Glomerular visceral epithelial cell (primary cell): ENCODE measurements at regions not wholly inside any gene's neighbourhood (a gene's known extent, or its start where the extent isn't known, plus 50 kb on each side); places are given as distances from the start of the nearest gene placed in this dataset.
"Not testable (repeated sequence)": the region's sequence is repeated elsewhere in the genome, so short reads cannot be mapped to it uniquely, and the experiment has no call there.

Source experiments
- DNase-seq: peaks from one replicate; pipeline ENCODE4 v3.0.0-alpha.2; 2016; ENCODE audit errors: extremely low spot score

DNA sequence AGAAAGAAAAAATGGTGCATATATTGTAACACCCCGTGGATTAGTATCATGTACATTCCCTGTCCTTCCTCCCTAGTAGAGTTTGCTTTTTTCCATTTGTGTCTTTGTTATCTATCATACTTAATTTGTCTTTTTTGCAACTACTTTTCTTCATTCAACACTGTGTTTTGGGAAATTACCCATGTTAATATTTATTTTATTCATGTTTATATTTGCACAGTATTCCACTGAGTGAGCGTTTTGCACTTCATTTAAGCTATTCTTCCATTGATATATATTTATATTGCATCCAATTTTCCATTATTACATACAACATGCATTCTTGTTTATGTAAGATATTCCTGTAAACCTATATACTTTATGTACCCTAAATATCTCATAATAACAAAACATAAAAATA lies 57.6 kb upstream of the FAM171A1 start:
- no peak for DNase-seq

DNA sequence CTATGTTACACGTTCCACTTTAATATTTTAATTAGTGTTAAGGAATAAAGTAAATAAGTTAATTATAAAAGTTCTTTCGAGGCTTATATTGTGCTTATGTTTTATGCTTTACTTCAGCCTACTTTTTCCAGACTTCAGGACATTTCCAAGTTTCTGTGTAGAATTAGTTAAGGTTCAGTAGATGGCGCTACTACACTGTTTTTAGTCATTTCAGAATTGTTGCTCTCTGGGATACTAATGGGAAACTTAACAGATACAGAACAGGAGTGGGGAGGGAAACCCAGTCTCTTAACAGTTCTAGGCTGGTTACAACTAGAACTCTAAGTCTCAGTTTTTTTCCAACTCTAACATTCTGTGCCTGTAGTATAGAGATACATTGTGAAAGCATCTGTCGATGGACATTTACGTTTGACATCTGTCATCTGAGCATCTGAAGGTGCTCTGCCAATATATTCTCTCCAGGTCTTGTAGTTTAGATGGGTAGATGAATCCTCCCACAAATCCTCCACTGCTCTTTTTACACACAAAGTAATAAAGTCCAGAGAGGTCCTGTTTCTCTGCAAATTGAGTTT lies 56.8 kb upstream of the FAM171A1 start:
- peak; percentile 38 for DNase-seq

DNA sequence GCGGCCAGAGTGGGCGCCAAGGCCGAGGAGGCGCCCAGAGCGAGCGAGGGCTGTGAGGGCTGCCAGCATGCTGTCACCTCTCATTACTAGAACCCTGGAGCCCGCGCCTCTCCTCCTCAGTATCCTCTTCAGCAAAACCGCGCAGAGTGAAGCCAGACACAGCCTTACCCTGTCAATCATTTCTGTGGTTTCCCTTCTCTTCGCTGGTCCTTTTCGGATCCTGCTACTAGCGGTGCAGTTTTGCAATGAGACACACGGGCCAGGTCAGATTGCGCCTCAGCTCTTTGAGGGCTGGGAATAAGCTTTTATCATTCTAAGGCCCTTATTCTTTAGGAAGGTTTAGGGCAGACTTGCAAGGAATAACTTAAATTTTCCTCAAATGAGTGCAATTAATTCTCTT lies 55.5 kb upstream of the FAM171A1 start:
- no peak for DNase-seq

DNA sequence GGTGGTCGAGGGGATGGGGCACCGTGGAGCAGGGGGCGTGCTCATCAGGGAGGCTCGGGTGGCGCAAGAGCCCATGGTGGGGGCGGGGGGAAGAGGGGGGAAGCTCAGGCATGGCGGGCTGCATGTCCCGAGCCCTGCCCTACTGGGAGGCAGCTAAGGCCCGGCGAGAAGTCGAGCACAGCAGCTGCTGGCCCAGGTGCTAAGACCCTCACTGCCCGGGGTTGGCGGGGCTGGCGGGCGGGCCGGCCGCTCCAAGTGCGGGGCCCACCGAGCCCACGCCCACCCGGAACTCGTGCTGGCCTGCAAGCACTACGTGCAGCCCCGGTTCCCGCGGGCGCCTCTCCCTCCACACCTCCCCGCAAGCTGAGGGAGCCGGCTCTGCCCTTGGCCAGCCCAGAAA lies 55.0 kb upstream of the FAM171A1 start:
- DNase-seq: no peak

DNA sequence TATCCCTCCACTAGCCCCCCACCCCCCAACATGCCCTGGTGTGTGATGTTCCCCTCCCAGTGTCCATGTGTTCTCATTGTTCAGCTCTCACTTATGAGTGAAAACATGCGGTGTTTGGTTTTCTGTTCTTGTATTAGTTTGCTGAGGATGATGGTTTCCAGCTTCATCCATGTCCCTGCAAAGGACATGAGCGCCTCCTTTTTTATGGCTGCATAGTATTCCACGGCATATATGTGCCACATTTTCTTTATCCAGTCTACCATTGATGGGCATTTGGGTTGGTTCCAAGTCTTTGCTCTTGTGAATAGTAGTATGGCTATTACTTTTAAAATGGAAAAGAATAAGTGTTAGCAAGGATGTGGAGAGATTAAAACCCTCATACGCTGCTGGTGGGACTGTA lies 50.8 kb upstream of the FAM171A1 start:
- DNase-seq: not testable (repeated sequence)
